ENCODE measurements at regions not wholly inside any gene's neighbourhood (a gene's known extent, or its start where the extent isn't known, plus 50 kb on each side); places are given as distances from the start of the nearest gene placed in this dataset.

GRCh38 chr16:88292007-88292970 is 90.5 kb upstream of the ZNF469 start:
- no peak for TF ChIP-seq CTCF (IDR thresholded peaks at IDR 0.05; ENCODE audit: unreplicated experiment)
- H3K4me1 Mint-ChIP-seq (ENCODE audit: unreplicated experiment), result no peaks in the 10 kb centered on the region
- H3K4me3 Mint-ChIP-seq (ENCODE audit: unreplicated experiment), result no peak overlapping the region
- H3K27ac Mint-ChIP-seq (ENCODE audit: unreplicated experiment), result no peak overlapping the region
- no peaks in the 10 kb centered on the region for H3K9me3 Mint-ChIP-seq (ENCODE audit: unreplicated experiment)
- DNase-seq (ENCODE audit: low spot score), result no peak
- peaks cover 6% of the 10 kb centered on the region for H3K27me3 Mint-ChIP-seq (ENCODE audit: unreplicated experiment)
- no peaks in the 10 kb centered on the region for H3K36me3 Mint-ChIP-seq (ENCODE audit: low read depth, unreplicated experiment)

DNA sequence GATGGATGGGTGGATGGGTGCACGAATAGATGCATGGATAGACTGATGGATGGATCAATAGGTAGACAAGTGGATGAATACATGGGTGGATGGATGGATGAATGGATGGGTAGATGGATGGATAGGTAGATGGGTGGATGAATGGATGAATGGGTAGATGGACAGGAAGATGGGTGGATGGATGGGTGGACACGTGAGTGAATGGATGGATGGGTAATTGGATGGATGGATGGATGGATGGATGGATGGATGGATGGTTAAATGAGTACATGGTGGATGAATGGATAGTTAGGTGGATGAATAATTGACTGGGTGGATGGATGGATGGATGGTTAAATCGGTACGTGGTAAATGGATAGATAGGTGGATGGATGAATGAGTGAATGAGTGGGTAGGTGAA is 89.7 kb upstream of the ZNF469 start:
- no peak overlapping the region for H3K4me3 Mint-ChIP-seq (ENCODE audit: unreplicated experiment)
- H3K27me3 Mint-ChIP-seq (ENCODE audit: unreplicated experiment), result peaks cover 4% of the 10 kb centered on the region
- no peaks in the 10 kb centered on the region for H3K36me3 Mint-ChIP-seq (ENCODE audit: low read depth, unreplicated experiment)
- no peak for DNase-seq (ENCODE audit: low spot score)
- H3K9me3 Mint-ChIP-seq (ENCODE audit: unreplicated experiment), result no peaks in the 10 kb centered on the region
- no peaks in the 10 kb centered on the region for H3K4me1 Mint-ChIP-seq (ENCODE audit: unreplicated experiment)
- no peak for TF ChIP-seq CTCF (IDR thresholded peaks at IDR 0.05; ENCODE audit: unreplicated experiment)
- peak overlapping the region; percentile 1 for H3K27ac Mint-ChIP-seq (ENCODE audit: unreplicated experiment)

DNA sequence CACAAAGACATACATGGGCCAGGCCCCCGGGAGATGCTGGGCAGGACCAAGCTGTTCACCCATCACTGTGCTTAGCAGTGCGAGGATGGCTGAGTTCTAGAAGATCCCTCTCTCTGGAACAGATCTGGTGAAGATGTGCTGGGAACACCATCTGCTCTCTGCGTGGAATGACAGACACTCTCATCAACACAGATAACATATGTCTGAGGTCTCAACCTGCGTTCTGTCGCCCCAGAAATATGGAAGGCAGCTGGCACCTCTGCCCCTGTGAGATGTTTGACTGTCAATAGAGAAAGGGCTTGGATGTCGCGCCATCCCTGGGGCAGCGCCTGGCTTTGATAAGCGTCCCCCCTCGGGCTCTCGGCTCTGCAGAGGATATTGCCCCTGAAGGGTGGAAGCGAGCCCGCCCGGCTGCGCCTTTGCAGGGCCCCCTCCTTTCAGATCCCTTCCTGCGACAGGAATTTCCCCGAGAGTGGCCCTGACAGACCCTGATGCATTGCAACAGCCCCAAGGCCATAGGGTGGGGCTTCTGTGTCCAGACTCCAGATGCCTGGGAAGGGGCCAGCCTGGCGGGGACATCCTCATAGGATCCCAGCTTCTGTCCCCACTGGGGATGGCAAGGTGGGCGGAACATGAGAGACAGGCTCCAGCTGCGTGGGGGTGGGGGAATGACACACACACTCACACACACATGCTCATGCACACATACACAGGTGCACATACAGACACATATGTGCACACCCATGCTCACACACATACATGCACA is 86.9 kb upstream of the ZNF469 start:
- Mint-ChIP-seq H3K36me3 (ENCODE audit: low read depth, unreplicated experiment) (no peaks in the 10 kb centered on the region), H3K4me3 (ENCODE audit: unreplicated experiment) (no peak overlapping the region), H3K27me3 (ENCODE audit: unreplicated experiment) (peaks cover 7% of the 10 kb centered on the region), H3K9me3 (ENCODE audit: unreplicated experiment) (no peaks in the 10 kb centered on the region), H3K27ac (ENCODE audit: unreplicated experiment) (no peak overlapping the region), H3K4me1 (ENCODE audit: unreplicated experiment) (peaks cover 7% of the 10 kb centered on the region)
- TF ChIP-seq CTCF (IDR thresholded peaks at IDR 0.05; ENCODE audit: unreplicated experiment), result no peak
- DNase-seq (ENCODE audit: low spot score), result no peak

DNA sequence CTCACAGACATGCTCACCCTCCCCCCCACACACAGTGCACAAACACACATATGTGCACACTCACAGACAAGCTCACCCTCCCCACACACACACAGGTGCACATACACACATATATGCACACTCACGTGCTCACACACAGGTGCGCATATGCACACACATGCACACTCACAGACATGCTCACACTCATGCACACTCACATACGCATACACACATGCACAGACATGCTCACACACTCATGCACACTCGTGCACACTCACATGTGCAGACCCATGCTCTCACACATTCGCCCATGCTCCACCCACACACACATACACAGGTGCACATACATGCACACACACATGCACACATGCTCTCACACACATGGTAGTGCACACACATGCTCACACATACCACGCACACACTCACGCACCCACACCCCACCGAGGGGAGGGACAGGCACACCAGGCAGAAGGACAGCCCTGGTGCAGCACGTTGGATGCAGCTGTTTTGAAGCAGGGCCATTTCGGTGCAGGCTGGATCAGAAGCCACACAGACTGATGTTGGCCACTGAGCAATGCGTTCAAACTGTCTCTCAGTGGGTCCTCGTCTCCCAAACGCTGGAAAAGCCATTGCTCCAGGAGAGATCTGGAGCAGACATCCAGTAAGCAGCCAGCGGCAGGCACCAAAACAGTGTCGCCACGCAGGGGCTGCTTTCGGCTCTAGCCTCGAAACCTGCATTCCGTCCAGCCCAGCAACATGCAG is 86.2 kb upstream of the ZNF469 start:
- H3K4me3 Mint-ChIP-seq (ENCODE audit: unreplicated experiment), result no peak overlapping the region
- peaks cover 7% of the 10 kb centered on the region for H3K27me3 Mint-ChIP-seq (ENCODE audit: unreplicated experiment)
- peaks cover 7% of the 10 kb centered on the region for H3K4me1 Mint-ChIP-seq (ENCODE audit: unreplicated experiment)
- no peaks in the 10 kb centered on the region for H3K36me3 Mint-ChIP-seq (ENCODE audit: low read depth, unreplicated experiment)
- H3K9me3 Mint-ChIP-seq (ENCODE audit: unreplicated experiment), result no peaks in the 10 kb centered on the region
- no peak overlapping the region for H3K27ac Mint-ChIP-seq (ENCODE audit: unreplicated experiment)
- TF ChIP-seq CTCF (IDR thresholded peaks at IDR 0.05; ENCODE audit: unreplicated experiment), result no peak
- DNase-seq (ENCODE audit: low spot score), result no peak
